ENCODE measurements at regions not wholly inside any gene's neighbourhood (a gene's known extent, or its start where the extent isn't known, plus 50 kb on each side); places are given as distances from the start of the nearest gene placed in this dataset.

DNA sequence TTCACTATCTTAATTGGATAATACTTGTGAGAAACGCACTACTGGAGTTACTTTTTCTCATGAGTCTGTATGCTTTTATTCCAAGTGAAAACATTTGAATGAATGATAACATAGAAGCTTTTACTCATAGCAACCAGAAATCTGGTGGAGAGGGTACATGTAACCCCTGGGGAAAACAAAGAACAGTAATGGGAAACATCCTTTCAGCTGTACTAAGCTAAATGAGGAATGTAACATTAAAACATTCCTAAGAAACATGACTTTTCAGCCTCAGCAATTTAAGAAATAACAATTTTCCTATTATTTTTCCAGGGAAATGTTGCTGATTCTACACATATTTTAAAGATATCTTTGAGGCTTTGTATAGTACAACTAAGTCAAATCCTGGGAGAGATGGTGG, 97.2 kb upstream of the CEP126 start:
- TF ChIP-seq CTCF (IDR thresholded peaks at IDR 0.05) (no peak), POLR2A (IDR thresholded peaks at IDR 0.05) (no peak)

All from body of pancreas (tissue), 4 donors.